ENCODE measurements at regions not wholly inside any gene's neighbourhood (a gene's known extent, or its start where the extent isn't known, plus 50 kb on each side); places are given as distances from the start of the nearest gene placed in this dataset.

- TF ChIP-seq POLR2A (IDR thresholded peaks at IDR 0.05): no peak
- no peak for TF ChIP-seq CTCF (IDR thresholded peaks at IDR 0.05)
Measured at GRCh38 chr14:43687921-43688320, 819.2 kb downstream of the FSCB start.

Data from lower leg skin (tissue), 3 donors.